Motor neuron (in vitro differentiated cells): ENCODE measurements at regions not wholly inside any gene's neighbourhood (a gene's known extent, or its start where the extent isn't known, plus 50 kb on each side); places are given as distances from the start of the nearest gene placed in this dataset.
A peak's percentile ranks its signal among the peaks of the same experiment; 100 is the strongest.
"Not testable (repeated sequence)": the region's sequence is repeated elsewhere in the genome, so short reads cannot be mapped to it uniquely, and the experiment has no call there.

Source experiments
- ATAC-seq, 8 experiments: fragments of 200-7000 bp; cut with Tn5 transposase; replicated peaks in 6 of 8; 2 replicates each; pipeline ENCODE4 v1.8.0; 2021; ENCODE audit warnings: mild to moderate bottlenecking in 8 of 8, moderate library complexity in 8 of 8
- H3K27ac ChIP-seq, 2 donors: fragments of 250-450 bp; sonication (Bioruptor Pico); 2 replicates each; pipeline ENCODE4 v1.9.0; 2021; ENCODE audit warnings: antibody characterized with exemption in 2 of 2, mild to moderate bottlenecking in 2 of 2, moderate library complexity in 1 of 2
- H3K4me1 ChIP-seq, 2 donors: fragments of 250-450 bp; sonication (Bioruptor Pico); replicated peaks in 1 of 2; 2 replicates each; pipeline ENCODE4 v1.6.1; 2021; ENCODE audit warnings: antibody characterized with exemption in 2 of 2, mild to moderate bottlenecking in 2 of 2, moderate library complexity in 1 of 2
- H3K4me3 ChIP-seq, 5 donors: fragments of 250-450 bp; sonication (Bioruptor Pico); 2 replicates each; pipeline ENCODE4 v1.9.0; 2021; ENCODE audit warnings: antibody characterized with exemption in 5 of 5, mild to moderate bottlenecking in 5 of 5, moderate library complexity in 4 of 5
- WGBS, 10 experiments: fragments of 450-650 bp; shearing (Covaris generic); methylation state at CpG; one replicate each; pipeline ENCODE4 v1.0.0; 2022; 5-methylcytosine and 5-hydroxymethylcytosine counted together
- in situ Hi-C, 9 experiments: fragments of 400-800 bp; cut with MboI; loops; one replicate each; pipeline ENCODE4 v1.15.0; 2021; ENCODE audit warnings: low sequenced_read_pairs in 9 of 9, low pct_unique_long_range_greater_than_20kb in 2 of 9; ENCODE audit not compliant: unreplicated experiment in 9 of 9

- Histone ChIP-seq H3K4me3 (no peak overlapping the region), H3K4me1 (no peaks in the 10 kb centered on the region), H3K27ac (no peak overlapping the region)
- WGBS, 10 experiments: 0 to 100% (median 60%) methylated on average over 1 of the region's 1 CpG; no CpG with 5 or more reads in 3 of the 10 experiments
- no peak for ATAC-seq
- in situ Hi-C loops: no loop called here
Measured at GRCh38 chr14:41476526-41476925, 130.2 kb upstream of the LRFN5 start.

GRCh38 chr14:41461380-41461779, 145.3 kb upstream of the LRFN5 start:
- Histone ChIP-seq H3K4me3 (no peak overlapping the region), H3K27ac (no peak overlapping the region), H3K4me1 (peaks cover 4 to 7% of the 10 kb centered on the region in 2 donors)
- in situ Hi-C loops: no loop called here
- no peak for ATAC-seq

GRCh38 chr14:41457393-41457792, 149.3 kb upstream of the LRFN5 start:
- WGBS, 10 experiments: 0 to 100% (median 75%) methylated on average over 1 of the region's 1 CpG
- ATAC-seq: no peak
- in situ Hi-C loops: no loop called here
- no peak overlapping the region for H3K27ac ChIP-seq
- no peaks in the 10 kb centered on the region for H3K4me1 ChIP-seq
- H3K4me3 ChIP-seq: no peak overlapping the region

- Histone ChIP-seq H3K4me3 (no peak overlapping the region), H3K4me1 (no peaks in the 10 kb centered on the region), H3K27ac (no peak overlapping the region)
- 0 to 96% (median 67%) methylated on average over 1 to 3 of the region's 3 CpGs; no CpG with 5 or more reads in 3 of the 10 experiments for WGBS, 10 experiments
- no peak for ATAC-seq
- in situ Hi-C loops: no loop called here
Measured at GRCh38 chr14:41449066-41449465, 157.6 kb upstream of the LRFN5 start.

- Histone ChIP-seq H3K4me3 (no peak overlapping the region), H3K27ac (no peak overlapping the region), H3K4me1 (no peaks in the 10 kb centered on the region)
- ATAC-seq: no peak
- in situ Hi-C loops: no loop called here
- 0 to 43% (median 7%) methylated on average over 1 to 2 of the region's 2 CpGs; no CpG with 5 or more reads in 1 of the 10 experiments for WGBS, 10 experiments
Measured at GRCh38 chr14:41446008-41446407, 160.7 kb upstream of the LRFN5 start.

- Histone ChIP-seq H3K4me1 (no peaks in the 10 kb centered on the region), H3K27ac (no peak overlapping the region), H3K4me3 (no peak overlapping the region)
- in situ Hi-C loops: no loop called here
- 12 to 100% (median 82%) methylated on average over 2 to 3 of the region's 3 CpGs for WGBS, 10 experiments
- no peak for ATAC-seq
Measured at GRCh38 chr14:41423503-41423902, 183.2 kb upstream of the LRFN5 start.

GRCh38 chr14:41421308-41421707, 185.4 kb upstream of the LRFN5 start:
- ATAC-seq, H3K4me1 ChIP-seq, in situ Hi-C loops, H3K27ac ChIP-seq, H3K4me3 ChIP-seq: not testable (repeated sequence)
- WGBS, 10 experiments: 0 to 100% (median 94%) methylated on average over 1 to 6 of the region's 6 CpGs; no CpG with 5 or more reads in 1 of the 10 experiments

GRCh38 chr14:41419709-41420108, 187.0 kb upstream of the LRFN5 start:
- H3K4me1 ChIP-seq: no peaks in the 10 kb centered on the region
- ATAC-seq: no peak
- H3K27ac ChIP-seq: no peak overlapping the region
- 25 to 100% (median 96%) methylated on average over 1 to 4 of the region's 4 CpGs; no CpG with 5 or more reads in 1 of the 10 experiments for WGBS, 10 experiments
- in situ Hi-C loops: no loop called here
- no peak overlapping the region for H3K4me3 ChIP-seq

GRCh38 chr14:41418851-41419250, 187.8 kb upstream of the LRFN5 start:
- H3K4me3 ChIP-seq: no peak overlapping the region
- H3K4me1 ChIP-seq: no peaks in the 10 kb centered on the region
- 25 to 76% (median 57%) methylated on average over 1 to 5 of the region's 5 CpGs; no CpG with 5 or more reads in 2 of the 10 experiments for WGBS, 10 experiments
- in situ Hi-C loops: no loop called here
- no peak overlapping the region for H3K27ac ChIP-seq
- no peak for ATAC-seq

- H3K27ac ChIP-seq: no peak overlapping the region
- H3K4me3 ChIP-seq: no peak overlapping the region
- peaks cover 0 to 2% of the 10 kb centered on the region in 2 donors for H3K4me1 ChIP-seq
- in situ Hi-C loops: no loop called here
- ATAC-seq: peak in 3 of 8 experiments; percentile 20 to 71 (median 52)
Measured at GRCh38 chr14:41409806-41410205, 196.9 kb upstream of the LRFN5 start.

GRCh38 chr14:41404126-41404525, 202.6 kb upstream of the LRFN5 start:
- ATAC-seq: peak in 1 of 8 experiments; percentile 57
- in situ Hi-C loops: no loop called here
- H3K4me1 ChIP-seq: peaks cover 0 to 3% of the 10 kb centered on the region in 2 donors
- no peak overlapping the region for H3K4me3 ChIP-seq
- H3K27ac ChIP-seq: no peak overlapping the region

- Histone ChIP-seq H3K27ac (no peak overlapping the region), H3K4me1 (peaks cover 0 to 3% of the 10 kb centered on the region in 2 donors), H3K4me3 (no peak overlapping the region)
- ATAC-seq: no peak
- in situ Hi-C loops: no loop called here
Measured at GRCh38 chr14:41403360-41403759, 203.3 kb upstream of the LRFN5 start.

GRCh38 chr14:41397926-41398325, 208.8 kb upstream of the LRFN5 start:
- in situ Hi-C loops: no loop called here
- H3K4me1 ChIP-seq: no peaks in the 10 kb centered on the region

GRCh38 chr14:41393512-41393911, 213.2 kb upstream of the LRFN5 start:
- 47 to 91% (median 66%) methylated on average over 1 to 6 of the region's 6 CpGs; no CpG with 5 or more reads in 4 of the 10 experiments for WGBS, 10 experiments

More at GRCh38 chr14:41397926-41398325, 208.8 kb upstream of the LRFN5 start:
- no peak for ATAC-seq
- no peak overlapping the region for H3K27ac ChIP-seq
- H3K4me3 ChIP-seq: no peak overlapping the region

More at GRCh38 chr14:41393512-41393911, 213.2 kb upstream of the LRFN5 start:
- no peak overlapping the region for H3K27ac ChIP-seq
- no peak overlapping the region for H3K4me3 ChIP-seq
- in situ Hi-C loops: no loop called here
- ATAC-seq: no peak
- peaks cover 4 to 8% of the 10 kb centered on the region in 2 donors for H3K4me1 ChIP-seq
